Endothelial cell of umbilical vein (primary cell): ENCODE measurements at regions not wholly inside any gene's neighbourhood (a gene's known extent, or its start where the extent isn't known, plus 50 kb on each side); places are given as distances from the start of the nearest gene placed in this dataset.

ENCODE experiments used
- BruUV-seq: library from RNA; stranded (reverse); fragments of 400-500 nt; replicated peaks from 2 replicates; lab custom pipeline; 2021; lab: Mats Ljungman, UMichigan
- CTCF ChIA-PET: fragments of 300-600, 350-600 bp; sonication (Branson Sonifier 250); formaldehyde crosslinking; loops from one replicate; lab custom pipeline; 2021; ENCODE audit warnings: antibody characterized with exemption, inconsistent platforms; lab: Charles Lee
- POLR2A ChIA-PET: fragments of 300-600, 350-600 bp; sonication (Branson Sonifier 250); formaldehyde crosslinking; loops from one replicate; lab custom pipeline; 2021; ENCODE audit warnings: antibody characterized with exemption, inconsistent platforms; lab: Charles Lee
- DNase-seq: peaks from one replicate; pipeline ENCODE4 v3.0.0-alpha.2; 2011; ENCODE audit warnings: low read depth, low spot score
- FAIRE-seq: peaks from 2 replicates; lab custom pipeline; 2011; peaks lifted over from hg19 to GRCh38; lab: Jason Lieb, UNC
- H2AFZ ChIP-seq: 2 replicates; pipeline ENCODE4 v1.6.0; 2012; ENCODE audit warnings: low read depth, low read length, control low read depth, inconsistent platforms
- H3K27ac ChIP-seq: 2 replicates; pipeline ENCODE4 v1.5.1; 2011; ENCODE audit warnings: low read depth, mild to moderate bottlenecking, control low read depth, low read length, moderate library complexity; ENCODE audit not compliant: insufficient read depth
- H3K27me3 ChIP-seq, 2 experiments: 2 replicates each; pipeline versions ENCODE4 v1.6.0 to v1.6.1; 2011; ENCODE audit warnings: low read length in 2 of 2, mixed read lengths in 1 of 2; ENCODE audit not compliant: control insufficient read depth in 2 of 2, insufficient read depth in 2 of 2
- H3K36me3 ChIP-seq, 2 experiments: 2 replicates in 1 of 2; 3 replicates in 1 of 2; pipeline ENCODE4 v1.5.1; 2011; ENCODE audit warnings: low read length in 2 of 2, mild to moderate bottlenecking in 1 of 2, moderate library complexity in 1 of 2; ENCODE audit not compliant: control insufficient read depth in 2 of 2, insufficient read depth in 2 of 2; ENCODE audit errors: extremely low read depth in 1 of 2
- H3K4me1 ChIP-seq: 3 replicates; pipeline ENCODE4 v1.5.1; 2011; ENCODE audit warnings: mild to moderate bottlenecking, low read length; ENCODE audit not compliant: control insufficient read depth, insufficient read depth; ENCODE audit errors: extremely low read depth
- H3K4me2 ChIP-seq: 2 replicates; pipeline ENCODE4 v1.6.1; 2011; ENCODE audit warnings: low read length, control low read depth, mixed read lengths; ENCODE audit not compliant: insufficient read depth
- H3K4me3 ChIP-seq, 3 experiments: fragments of 200-600 bp in 1 of 3; sonication (generic), shearing (Covaris generic) in 1 of 3; replicated peaks in 1 of 3; 2 replicates each; pipeline ENCODE4 v1.5.1; 2011 to 2016; ENCODE audit warnings: control low read depth in 3 of 3, low read length in 3 of 3, mild to moderate bottlenecking in 2 of 3, inconsistent platforms in 1 of 3, low read depth in 1 of 3, moderate library complexity in 1 of 3; ENCODE audit not compliant: insufficient read depth in 1 of 3
- H3K79me2 ChIP-seq: 2 replicates; pipeline ENCODE4 v1.6.0; 2012; ENCODE audit warnings: low read length, inconsistent platforms; ENCODE audit not compliant: control insufficient read depth, insufficient read depth
- H3K9ac ChIP-seq: replicated peaks from 2 replicates; pipeline ENCODE3; 2011; ENCODE audit warnings: low read length, control low read depth; ENCODE audit not compliant: insufficient read depth; ENCODE audit errors: extremely low read depth
- H3K9me1 ChIP-seq: replicated peaks from 3 replicates; pipeline ENCODE4 v1.6.0; 2011; ENCODE audit warnings: mild to moderate bottlenecking, low read length; ENCODE audit not compliant: control insufficient read depth, insufficient read depth; ENCODE audit errors: extremely low read depth
- H3K9me3 ChIP-seq: replicated peaks from 2 replicates; pipeline ENCODE4 v1.5.1; 2012; ENCODE audit warnings: low read length, inconsistent platforms; ENCODE audit not compliant: control insufficient read depth, insufficient read depth
- H4K20me1 ChIP-seq: replicated peaks from 2 replicates; pipeline ENCODE3; 2011; ENCODE audit warnings: mild to moderate bottlenecking, low read length; ENCODE audit not compliant: control insufficient read depth, insufficient read depth; ENCODE audit errors: extremely low read depth
- CTCF ChIP-seq, 2 donors: IDR thresholded peaks; 1 replicate in 1 of 2; 2 replicates in 1 of 2; pipeline ENCODE4 v1.5.1; 2011; ENCODE audit warnings: low read length in 2 of 2, mild to moderate bottlenecking in 2 of 2, moderate library complexity in 2 of 2, control low read depth in 1 of 2, inconsistent platforms in 1 of 2, low read depth in 1 of 2; ENCODE audit not compliant: insufficient read depth in 1 of 2; ENCODE audit errors: extremely low read depth in 1 of 2
- EZH2 ChIP-seq: IDR thresholded peaks from 2 replicates; pipeline ENCODE4 v1.6.1; 2012; ENCODE audit warnings: borderline replicate concordance, low read depth, mild to moderate bottlenecking, moderate library complexity, low read length, inconsistent platforms; ENCODE audit not compliant: severe bottlenecking
- FOS ChIP-seq: IDR thresholded peaks from 2 replicates; pipeline ENCODE4 v1.6.1; 2011; ENCODE audit warnings: mild to moderate bottlenecking, low read length, moderate library complexity, borderline replicate concordance; ENCODE audit not compliant: insufficient read depth
- GATA2 ChIP-seq: IDR thresholded peaks from 2 replicates; pipeline ENCODE4 v1.7.0; 2011; ENCODE audit warnings: low read depth, mild to moderate bottlenecking, moderate library complexity, mixed read lengths, low read length; ENCODE audit not compliant: insufficient read length, insufficient read depth
- JUN ChIP-seq: IDR thresholded peaks from 2 replicates; pipeline ENCODE4 v1.6.1; 2011; ENCODE audit warnings: borderline replicate concordance, low read depth; ENCODE audit not compliant: insufficient read length, insufficient read depth
- MAX ChIP-seq: IDR thresholded peaks from 2 replicates; pipeline ENCODE4 v1.6.1; 2011; ENCODE audit not compliant: insufficient read depth, insufficient read length
- MYC ChIP-seq: IDR thresholded peaks from one replicate; pipeline ENCODE4 v1.6.1; 2011; ENCODE audit warnings: mild to moderate bottlenecking, low read depth, low read length
- POLR2A ChIP-seq: IDR thresholded peaks from 2 replicates; pipeline ENCODE4 v1.6.1; 2012; ENCODE audit warnings: low read depth, mild to moderate bottlenecking, control low read depth, low read length
- POLR2AphosphoS5 ChIP-seq: IDR thresholded peaks from 2 replicates; pipeline ENCODE4 v1.6.1; 2012; ENCODE audit warnings: low read depth, mild to moderate bottlenecking, control low read depth, low read length, moderate library complexity; ENCODE audit not compliant: insufficient read depth
- dilution Hi-C: fragments of 300-500 bp; cut with MboI; formaldehyde crosslinking; loops from one replicate; pipeline ENCODE4 v1.15.0; 2019; ENCODE audit warnings: low sequenced_read_pairs; ENCODE audit not compliant: extremely low pct_ligation_motif_present
- intact Hi-C: fragments of 100-400 bp; cut with micrococcal nuclease; formaldehyde crosslinking; loops from one replicate; pipeline ENCODE4 v1.10.0; 2022

GRCh38 chr5:25094219-25094618 is 449.4 kb upstream of the CDH10 start:
- Histone ChIP-seq H3K9me1 (no peaks in the 10 kb centered on the region), H3K9me3 (peaks cover 3% of the 10 kb centered on the region), H3K4me1 (no peaks in the 10 kb centered on the region), H4K20me1 (no peaks in the 10 kb centered on the region), H3K36me3 (no peaks in the 10 kb centered on the region), H3K27me3 (no peaks in the 10 kb centered on the region), H3K4me3 (no peak overlapping the region), H2AFZ (no peak overlapping the region), H3K4me2 (no peak overlapping the region), H3K79me2 (no peaks in the 10 kb centered on the region), H3K27ac (no peak overlapping the region), H3K9ac (no peak overlapping the region)
- intact Hi-C loops, result no loop called here
- no TSS peak for BruUV-seq
- CTCF ChIA-PET, result no interaction called here
- POLR2A ChIA-PET, result no interaction called here
- no peak for FAIRE-seq
- TF ChIP-seq GATA2, result no peak
- no peak for TF ChIP-seq MAX
- no peak for TF ChIP-seq JUN
- DNase-seq, result no peak
- dilution Hi-C loops, result no loop called here

GRCh38 chr5:25091921-25092320 is 447.1 kb upstream of the CDH10 start:
- dilution Hi-C loops (no loop called here), intact Hi-C loops (no loop called here)
- H3K27me3 ChIP-seq, result no peaks in the 10 kb centered on the region
- no peak overlapping the region for H3K27ac ChIP-seq
- no peak overlapping the region for H2AFZ ChIP-seq
- BruUV-seq, result no TSS peak
- TF ChIP-seq POLR2A, result no peak
- no peak for TF ChIP-seq JUN
- TF ChIP-seq POLR2AphosphoS5, result no peak
- no peak for TF ChIP-seq FOS
- no peak for TF ChIP-seq CTCF (IDR thresholded peaks at IDR 0.05; ENCODE audit: extremely low read depth in 1 of 2, insufficient read depth in 1 of 2, low read depth in 1 of 2, low read length in 2 of 2)
- TF ChIP-seq MAX, result no peak
- no peak for TF ChIP-seq EZH2
- no peak for TF ChIP-seq MYC
- TF ChIP-seq GATA2, result no peak
- H4K20me1 ChIP-seq, result no peaks in the 10 kb centered on the region
- H3K9ac ChIP-seq, result no peak overlapping the region
- FAIRE-seq, result no peak
- no peak overlapping the region for H3K4me2 ChIP-seq
- no peaks in the 10 kb centered on the region for H3K4me1 ChIP-seq
- no peaks in the 10 kb centered on the region for H3K79me2 ChIP-seq
- DNase-seq, result no peak
- H3K9me3 ChIP-seq, result peaks cover 3% of the 10 kb centered on the region
- H3K9me1 ChIP-seq, result no peaks in the 10 kb centered on the region
- ChIA-PET CTCF (no interaction called here), POLR2A (no interaction called here)
- no peaks in the 10 kb centered on the region for H3K36me3 ChIP-seq
- no peak overlapping the region for H3K4me3 ChIP-seq
